ENCODE measurements at regions not wholly inside any gene's neighbourhood (a gene's known extent, or its start where the extent isn't known, plus 50 kb on each side); places are given as distances from the start of the nearest gene placed in this dataset.

DNA sequence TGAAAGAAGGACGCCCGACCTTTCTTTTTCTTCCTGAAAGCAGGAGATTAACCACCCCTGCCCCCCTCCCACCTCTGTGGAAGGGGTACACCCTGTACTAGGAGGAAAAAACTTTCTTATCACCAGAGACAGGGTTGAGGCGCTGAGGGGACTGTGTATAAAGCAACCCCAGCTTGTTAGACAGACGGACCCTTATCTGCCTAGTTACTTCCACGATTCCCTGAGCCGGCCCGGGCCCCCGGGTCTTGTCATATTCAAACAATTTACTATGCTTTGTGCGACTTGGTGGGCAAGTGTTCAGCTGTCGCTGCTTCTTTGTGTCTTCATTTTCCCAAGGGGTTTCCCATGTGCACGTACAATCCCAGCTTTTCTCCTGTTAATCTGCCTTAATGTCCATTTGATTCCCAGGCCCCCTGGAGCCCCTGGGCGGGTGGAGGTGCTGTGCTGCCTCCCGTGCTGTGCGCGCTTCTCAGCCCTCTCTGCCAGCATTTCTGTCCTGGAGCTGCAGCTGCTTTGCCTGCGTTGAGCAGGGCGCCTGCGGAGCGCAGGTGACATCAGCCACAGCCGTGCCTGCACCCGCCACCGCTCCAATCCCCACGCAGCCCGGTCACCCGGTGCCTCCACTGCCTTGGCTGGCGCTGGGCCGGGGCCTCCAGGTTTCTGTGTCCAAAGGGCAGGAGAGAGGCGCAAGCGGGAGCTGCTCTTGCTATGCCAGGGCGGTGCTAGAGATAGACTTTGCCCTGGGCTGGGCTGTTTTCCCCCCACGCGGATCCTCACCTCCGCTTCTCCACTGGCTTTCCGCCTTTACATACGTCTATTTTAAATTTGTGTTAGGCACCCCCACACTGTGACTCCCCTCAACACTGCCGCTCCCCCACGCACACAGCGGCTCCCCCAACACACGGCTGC is 96.2 kb downstream of the TTLL2 start:
- TF ChIP-seq, protein P1, sequence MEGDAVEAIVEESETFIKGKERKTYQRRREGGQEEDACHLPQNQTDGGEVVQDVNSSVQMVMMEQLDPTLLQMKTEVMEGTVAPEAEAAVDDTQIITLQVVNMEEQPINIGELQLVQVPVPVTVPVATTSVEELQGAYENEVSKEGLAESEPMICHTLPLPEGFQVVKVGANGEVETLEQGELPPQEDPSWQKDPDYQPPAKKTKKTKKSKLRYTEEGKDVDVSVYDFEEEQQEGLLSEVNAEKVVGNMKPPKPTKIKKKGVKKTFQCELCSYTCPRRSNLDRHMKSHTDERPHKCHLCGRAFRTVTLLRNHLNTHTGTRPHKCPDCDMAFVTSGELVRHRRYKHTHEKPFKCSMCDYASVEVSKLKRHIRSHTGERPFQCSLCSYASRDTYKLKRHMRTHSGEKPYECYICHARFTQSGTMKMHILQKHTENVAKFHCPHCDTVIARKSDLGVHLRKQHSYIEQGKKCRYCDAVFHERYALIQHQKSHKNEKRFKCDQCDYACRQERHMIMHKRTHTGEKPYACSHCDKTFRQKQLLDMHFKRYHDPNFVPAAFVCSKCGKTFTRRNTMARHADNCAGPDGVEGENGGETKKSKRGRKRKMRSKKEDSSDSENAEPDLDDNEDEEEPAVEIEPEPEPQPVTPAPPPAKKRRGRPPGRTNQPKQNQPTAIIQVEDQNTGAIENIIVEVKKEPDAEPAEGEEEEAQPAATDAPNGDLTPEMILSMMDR (IDR thresholded peaks at IDR 0.05; ENCODE audit: low read depth, low read length, poor library complexity, severe bottlenecking), result no peak
- no peak for TF ChIP-seq EZH2phosphoT487 (IDR thresholded peaks at IDR 0.05; ENCODE audit: borderline replicate concordance, low read length)

All from DOHH2 (cell line).